Neural cell (in vitro differentiated cells): ENCODE measurements at regions not wholly inside any gene's neighbourhood (a gene's known extent, or its start where the extent isn't known, plus 50 kb on each side); places are given as distances from the start of the nearest gene placed in this dataset.

Experiments
- H2AFZ ChIP-seq: fragments of 200-600, 300-800 bp; sonication (generic), shearing (Covaris generic); 2 replicates; pipeline ENCODE4 v1.6.0; 2014; ENCODE audit warnings: low read depth, mild to moderate bottlenecking, antibody characterized with exemption, low read length, moderate library complexity
- H3F3A ChIP-seq: fragments of 200-600 bp; shearing (Covaris generic); 2 replicates; pipeline ENCODE4 v1.6.1; 2016; ENCODE audit warnings: mild to moderate bottlenecking, moderate library complexity, mixed read lengths, antibody characterized with exemption, low read length; ENCODE audit not compliant: insufficient read depth, poor library complexity, severe bottlenecking
- H3K27ac ChIP-seq: fragments of 200-600, 300-800 bp; sonication (generic), shearing (Covaris generic); 2 replicates; pipeline ENCODE4 v1.5.1; 2014; ENCODE audit warnings: mild to moderate bottlenecking, low read length, moderate library complexity
- H3K27me3 ChIP-seq: fragments of 300-800, 200-600 bp; sonication (generic), shearing (Covaris generic); 2 replicates; pipeline ENCODE4 v1.6.0; 2014; ENCODE audit warnings: mild to moderate bottlenecking, low read depth, low read length, moderate library complexity; ENCODE audit not compliant: insufficient read depth
- H3K36me3 ChIP-seq: fragments of 300-800, 200-600 bp; sonication (generic), shearing (Covaris generic); 2 replicates; pipeline ENCODE4 v1.5.1; 2014; ENCODE audit warnings: mild to moderate bottlenecking, antibody characterized with exemption, low read length, moderate library complexity; ENCODE audit not compliant: insufficient read depth
- H3K4me2 ChIP-seq: fragments of 300-800, 200-600 bp; sonication (generic), shearing (Covaris generic); 2 replicates; pipeline ENCODE4 v1.6.0; 2014; ENCODE audit warnings: mild to moderate bottlenecking, low read length
- H3K4me3 ChIP-seq: fragments of 300-800, 200-600 bp; sonication (generic), shearing (Covaris generic); 2 replicates; pipeline ENCODE4 v1.5.1; 2014; ENCODE audit warnings: mild to moderate bottlenecking, low read length, moderate library complexity
- H3K79me2 ChIP-seq: fragments of 200-600 bp; shearing (Covaris generic); replicated peaks from 2 replicates; pipeline ENCODE4 v1.6.0; 2014; ENCODE audit warnings: mild to moderate bottlenecking, low read length, moderate library complexity; ENCODE audit not compliant: insufficient read depth
- H3K9ac ChIP-seq: fragments of 300-800, 200-600 bp; sonication (generic), shearing (Covaris generic); 2 replicates; pipeline ENCODE4 v1.6.1; 2016; ENCODE audit warnings: mild to moderate bottlenecking, low read length, mixed read lengths
- H3K9me2 ChIP-seq: fragments of 200-600 bp; shearing (Covaris generic); 2 replicates; pipeline ENCODE4 v1.6.1; 2016; ENCODE audit warnings: mild to moderate bottlenecking, low read length, mixed read lengths; ENCODE audit not compliant: insufficient read depth
- H3K9me3 ChIP-seq: fragments of 200-600, 300-800 bp; sonication (generic), shearing (Covaris generic); 2 replicates; pipeline ENCODE4 v1.6.1; 2016; ENCODE audit warnings: mild to moderate bottlenecking, mixed run types, low read length, moderate library complexity, mixed read lengths
- H4K20me1 ChIP-seq: fragments of 200-600 bp; shearing (Covaris generic); 2 replicates; pipeline ENCODE4 v1.6.1; 2016; ENCODE audit warnings: mild to moderate bottlenecking, mixed run types; ENCODE audit not compliant: insufficient read depth
- EP300 ChIP-seq: fragments of 450-650 bp; conservative IDR thresholded peaks from 2 replicates; pipeline ENCODE4 v1.6.1; 2014; ENCODE audit warnings: antibody characterized with exemption, mild to moderate bottlenecking, moderate library complexity; ENCODE audit not compliant: poor library complexity, severe bottlenecking
- EZH2 ChIP-seq: fragments of 200-600, 300-800 bp; shearing (Covaris generic), sonication (generic); IDR thresholded peaks from 2 replicates; pipeline ENCODE4 v1.6.1; 2014; ENCODE audit warnings: antibody characterized with exemption, low read length, borderline replicate concordance, mild to moderate bottlenecking; ENCODE audit not compliant: insufficient read depth, poor library complexity, severe bottlenecking
- MXI1 ChIP-seq: fragments of 450-650 bp; conservative IDR thresholded peaks from 2 replicates; pipeline ENCODE4 v1.6.1; 2014; ENCODE audit warnings: antibody characterized with exemption, mild to moderate bottlenecking; ENCODE audit not compliant: poor library complexity, severe bottlenecking
- POLR2AphosphoS5 ChIP-seq: IDR thresholded peaks from 2 replicates; pipeline ENCODE4 v1.6.1; 2012
- RAD21 ChIP-seq: fragments of 450-650 bp; conservative IDR thresholded peaks from 2 replicates; pipeline ENCODE4 v1.6.1; 2014; ENCODE audit warnings: antibody characterized with exemption, mild to moderate bottlenecking, moderate library complexity
- SMC3 ChIP-seq: fragments of 450-650 bp; conservative IDR thresholded peaks from 2 replicates; pipeline ENCODE4 v1.6.1; 2014; ENCODE audit warnings: antibody characterized with exemption, mild to moderate bottlenecking, moderate library complexity; ENCODE audit not compliant: poor library complexity
- TAF1 ChIP-seq: IDR thresholded peaks from 2 replicates; pipeline ENCODE4 v1.6.1; 2012; ENCODE audit warnings: low read depth
- TF ChIP-seq, protein P1 (sequence below): fragments of 450-650 bp; IDR thresholded peaks from 2 replicates; pipeline ENCODE4 v1.5.1; 2014; ENCODE audit warnings: antibody characterized with exemption, mild to moderate bottlenecking, moderate library complexity; ENCODE audit not compliant: poor library complexity, severe bottlenecking
- TF ChIP-seq, protein P2 (sequence below): IDR thresholded peaks from 2 replicates; pipeline ENCODE4 v1.6.1; 2012; ENCODE audit warnings: borderline replicate concordance

DNA sequence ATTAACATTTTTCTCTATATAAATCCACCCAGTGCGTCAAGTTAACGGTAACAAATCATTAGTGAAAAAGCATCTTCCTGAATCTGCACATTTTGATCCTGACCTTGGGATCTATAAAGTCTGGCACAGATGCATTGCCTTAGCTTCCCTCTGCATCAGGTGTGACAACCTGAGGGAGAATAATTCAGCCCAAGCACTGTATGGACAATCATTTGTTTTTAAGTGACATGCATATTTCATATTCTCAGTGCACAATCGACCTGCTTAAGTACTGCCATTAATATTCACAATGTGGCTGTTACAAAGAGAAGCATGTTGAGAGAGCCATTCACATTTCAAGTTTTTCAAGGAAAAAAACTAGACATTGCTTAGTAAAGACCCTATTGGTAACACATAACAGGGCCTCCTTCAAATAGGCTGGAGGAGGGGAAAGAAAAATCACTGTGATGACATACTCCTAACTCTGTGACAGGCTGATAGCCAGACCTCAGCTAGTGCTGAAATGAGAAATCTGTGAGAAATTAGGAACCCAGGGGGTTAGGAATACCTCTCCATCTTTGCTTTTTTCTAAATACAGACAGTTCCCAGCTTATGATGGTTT is 505.3 kb upstream of the CDH5 start:
- Histone ChIP-seq H3K9ac (no peak overlapping the region), H3K27ac (peak overlapping the region; percentile 29), H3K27me3 (no peaks in the 10 kb centered on the region), H3K4me3 (peak overlapping the region; percentile 32), H2AFZ (peak overlapping the region; percentile 11), H3K9me3 (no peaks in the 10 kb centered on the region), H3K9me2 (no peaks in the 10 kb centered on the region), H3K79me2 (no peaks in the 10 kb centered on the region), H3F3A (no peaks in the 10 kb centered on the region), H4K20me1 (no peaks in the 10 kb centered on the region), H3K36me3 (no peaks in the 10 kb centered on the region), H3K4me2 (peak overlapping the region; percentile 33)
- TF ChIP-seq EP300 (peak; percentile 29), MXI1 (no peak), EZH2 (no peak), SMC3 (peak; percentile 28), TAF1 (no peak), POLR2AphosphoS5 (no peak), RAD21 (no peak)
- TF ChIP-seq, protein P1, sequence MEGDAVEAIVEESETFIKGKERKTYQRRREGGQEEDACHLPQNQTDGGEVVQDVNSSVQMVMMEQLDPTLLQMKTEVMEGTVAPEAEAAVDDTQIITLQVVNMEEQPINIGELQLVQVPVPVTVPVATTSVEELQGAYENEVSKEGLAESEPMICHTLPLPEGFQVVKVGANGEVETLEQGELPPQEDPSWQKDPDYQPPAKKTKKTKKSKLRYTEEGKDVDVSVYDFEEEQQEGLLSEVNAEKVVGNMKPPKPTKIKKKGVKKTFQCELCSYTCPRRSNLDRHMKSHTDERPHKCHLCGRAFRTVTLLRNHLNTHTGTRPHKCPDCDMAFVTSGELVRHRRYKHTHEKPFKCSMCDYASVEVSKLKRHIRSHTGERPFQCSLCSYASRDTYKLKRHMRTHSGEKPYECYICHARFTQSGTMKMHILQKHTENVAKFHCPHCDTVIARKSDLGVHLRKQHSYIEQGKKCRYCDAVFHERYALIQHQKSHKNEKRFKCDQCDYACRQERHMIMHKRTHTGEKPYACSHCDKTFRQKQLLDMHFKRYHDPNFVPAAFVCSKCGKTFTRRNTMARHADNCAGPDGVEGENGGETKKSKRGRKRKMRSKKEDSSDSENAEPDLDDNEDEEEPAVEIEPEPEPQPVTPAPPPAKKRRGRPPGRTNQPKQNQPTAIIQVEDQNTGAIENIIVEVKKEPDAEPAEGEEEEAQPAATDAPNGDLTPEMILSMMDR, result no peak
- TF ChIP-seq, protein P2, sequence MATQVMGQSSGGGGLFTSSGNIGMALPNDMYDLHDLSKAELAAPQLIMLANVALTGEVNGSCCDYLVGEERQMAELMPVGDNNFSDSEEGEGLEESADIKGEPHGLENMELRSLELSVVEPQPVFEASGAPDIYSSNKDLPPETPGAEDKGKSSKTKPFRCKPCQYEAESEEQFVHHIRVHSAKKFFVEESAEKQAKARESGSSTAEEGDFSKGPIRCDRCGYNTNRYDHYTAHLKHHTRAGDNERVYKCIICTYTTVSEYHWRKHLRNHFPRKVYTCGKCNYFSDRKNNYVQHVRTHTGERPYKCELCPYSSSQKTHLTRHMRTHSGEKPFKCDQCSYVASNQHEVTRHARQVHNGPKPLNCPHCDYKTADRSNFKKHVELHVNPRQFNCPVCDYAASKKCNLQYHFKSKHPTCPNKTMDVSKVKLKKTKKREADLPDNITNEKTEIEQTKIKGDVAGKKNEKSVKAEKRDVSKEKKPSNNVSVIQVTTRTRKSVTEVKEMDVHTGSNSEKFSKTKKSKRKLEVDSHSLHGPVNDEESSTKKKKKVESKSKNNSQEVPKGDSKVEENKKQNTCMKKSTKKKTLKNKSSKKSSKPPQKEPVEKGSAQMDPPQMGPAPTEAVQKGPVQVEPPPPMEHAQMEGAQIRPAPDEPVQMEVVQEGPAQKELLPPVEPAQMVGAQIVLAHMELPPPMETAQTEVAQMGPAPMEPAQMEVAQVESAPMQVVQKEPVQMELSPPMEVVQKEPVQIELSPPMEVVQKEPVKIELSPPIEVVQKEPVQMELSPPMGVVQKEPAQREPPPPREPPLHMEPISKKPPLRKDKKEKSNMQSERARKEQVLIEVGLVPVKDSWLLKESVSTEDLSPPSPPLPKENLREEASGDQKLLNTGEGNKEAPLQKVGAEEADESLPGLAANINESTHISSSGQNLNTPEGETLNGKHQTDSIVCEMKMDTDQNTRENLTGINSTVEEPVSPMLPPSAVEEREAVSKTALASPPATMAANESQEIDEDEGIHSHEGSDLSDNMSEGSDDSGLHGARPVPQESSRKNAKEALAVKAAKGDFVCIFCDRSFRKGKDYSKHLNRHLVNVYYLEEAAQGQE, result no peak

DNA sequence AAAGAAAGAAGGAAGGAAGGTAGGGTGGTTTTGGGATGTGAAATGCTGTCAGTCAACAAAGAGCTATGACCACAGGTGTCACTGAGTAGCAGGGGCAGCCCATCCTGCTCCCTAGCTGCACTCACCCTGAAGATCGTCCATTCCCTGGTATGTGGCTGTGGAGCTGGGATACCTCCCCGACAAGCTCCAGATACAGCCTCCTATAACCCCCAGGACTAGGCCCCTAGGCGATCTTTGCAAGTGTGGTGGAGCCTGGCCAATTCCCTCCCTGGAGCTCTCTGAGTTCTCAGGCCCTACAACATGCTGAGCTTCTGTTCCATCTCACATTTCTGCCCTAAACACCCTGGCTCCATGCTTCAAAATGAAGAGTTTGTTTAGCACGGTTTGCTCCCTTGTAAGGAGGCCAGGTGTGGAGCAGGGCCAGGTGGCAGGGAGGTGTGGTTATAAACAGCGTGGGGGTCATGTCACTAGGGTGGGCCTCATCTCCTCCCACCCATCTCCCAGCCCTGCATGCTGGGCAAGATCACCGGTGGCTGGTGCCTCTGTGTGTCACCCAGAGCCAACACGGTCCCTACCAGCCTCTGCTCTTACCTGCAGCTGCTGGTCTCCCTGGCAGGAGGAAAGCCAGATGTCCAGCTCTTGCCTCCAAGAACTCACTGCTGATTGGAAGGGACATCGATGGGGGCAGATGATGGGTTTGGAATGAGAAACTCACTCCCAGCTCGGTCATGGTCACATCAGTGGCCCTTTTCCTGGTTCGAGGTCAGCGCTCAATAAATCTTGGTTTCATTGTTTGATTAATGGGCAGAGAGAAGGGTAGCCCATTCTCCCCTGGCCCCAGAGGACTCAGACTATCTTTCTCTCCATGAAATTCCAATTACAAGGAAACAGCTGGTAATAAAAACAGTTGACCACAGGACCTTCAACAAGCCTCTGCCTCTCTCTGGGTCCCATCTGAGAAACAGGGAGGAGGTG is 511.0 kb upstream of the CDH5 start:
- H3K27me3 ChIP-seq, result no peaks in the 10 kb centered on the region
- no peak for TF ChIP-seq RAD21
- TF ChIP-seq MXI1, result no peak
- TF ChIP-seq TAF1, result no peak
- TF ChIP-seq, protein P2, result no peak
- no peak for TF ChIP-seq EZH2
- TF ChIP-seq EP300, result no peak
- no peak for TF ChIP-seq SMC3
- TF ChIP-seq, protein P1, result no peak
- no peak for TF ChIP-seq POLR2AphosphoS5
- H3K4me2 ChIP-seq, result no peak overlapping the region
- H3F3A ChIP-seq, result no peaks in the 10 kb centered on the region
- no peaks in the 10 kb centered on the region for H3K79me2 ChIP-seq
- H3K4me3 ChIP-seq, result no peak overlapping the region
- no peaks in the 10 kb centered on the region for H3K9me3 ChIP-seq
- H3K36me3 ChIP-seq, result no peaks in the 10 kb centered on the region
- no peak overlapping the region for H3K27ac ChIP-seq
- H2AFZ ChIP-seq, result no peak overlapping the region
- no peaks in the 10 kb centered on the region for H4K20me1 ChIP-seq
- no peaks in the 10 kb centered on the region for H3K9me2 ChIP-seq
- H3K9ac ChIP-seq, result no peak overlapping the region
